ENCODE measurements at regions not wholly inside any gene's neighbourhood (a gene's known extent, or its start where the extent isn't known, plus 50 kb on each side); places are given as distances from the start of the nearest gene placed in this dataset.

GRCh38 chr4:41802590-41802989 lies 54.1 kb upstream of the PHOX2B start:
- DNase-seq = no peak
- Mint-ChIP-seq H3K27me3 (ENCODE audit: insufficient read depth) (peaks cover 22% of the 10 kb centered on the region), H3K36me3 (ENCODE audit: low read depth) (no peaks in the 10 kb centered on the region)

DNA sequence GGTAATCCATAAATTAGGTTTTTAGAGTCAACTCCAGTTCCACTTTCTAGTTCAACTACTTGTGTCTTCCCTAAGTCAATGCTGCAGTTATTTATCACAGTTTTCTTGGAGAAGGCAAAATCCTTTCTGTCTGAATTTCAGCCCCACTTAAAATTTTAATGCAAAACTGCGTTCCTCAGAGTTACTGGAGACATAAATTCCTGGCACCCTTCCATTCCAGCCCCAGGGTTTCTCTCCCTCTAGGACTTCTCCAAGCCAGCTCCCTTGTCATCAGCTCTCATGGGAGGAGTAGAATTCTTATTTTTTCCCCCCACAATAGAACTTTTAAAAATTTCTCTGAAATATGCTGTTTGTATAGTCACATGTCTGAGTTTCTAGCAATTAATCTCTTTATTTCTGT lies 50.6 kb upstream of the PHOX2B start:
- TF ChIP-seq, protein P1, sequence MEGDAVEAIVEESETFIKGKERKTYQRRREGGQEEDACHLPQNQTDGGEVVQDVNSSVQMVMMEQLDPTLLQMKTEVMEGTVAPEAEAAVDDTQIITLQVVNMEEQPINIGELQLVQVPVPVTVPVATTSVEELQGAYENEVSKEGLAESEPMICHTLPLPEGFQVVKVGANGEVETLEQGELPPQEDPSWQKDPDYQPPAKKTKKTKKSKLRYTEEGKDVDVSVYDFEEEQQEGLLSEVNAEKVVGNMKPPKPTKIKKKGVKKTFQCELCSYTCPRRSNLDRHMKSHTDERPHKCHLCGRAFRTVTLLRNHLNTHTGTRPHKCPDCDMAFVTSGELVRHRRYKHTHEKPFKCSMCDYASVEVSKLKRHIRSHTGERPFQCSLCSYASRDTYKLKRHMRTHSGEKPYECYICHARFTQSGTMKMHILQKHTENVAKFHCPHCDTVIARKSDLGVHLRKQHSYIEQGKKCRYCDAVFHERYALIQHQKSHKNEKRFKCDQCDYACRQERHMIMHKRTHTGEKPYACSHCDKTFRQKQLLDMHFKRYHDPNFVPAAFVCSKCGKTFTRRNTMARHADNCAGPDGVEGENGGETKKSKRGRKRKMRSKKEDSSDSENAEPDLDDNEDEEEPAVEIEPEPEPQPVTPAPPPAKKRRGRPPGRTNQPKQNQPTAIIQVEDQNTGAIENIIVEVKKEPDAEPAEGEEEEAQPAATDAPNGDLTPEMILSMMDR (conservative IDR thresholded peaks at IDR 0.05) = no peak
- no peaks in the 10 kb centered on the region for H3K27me3 ChIP-seq (ENCODE audit: control insufficient read depth, insufficient read depth, low read length, poor library complexity, severe bottlenecking)
- no peak for DNase-seq
- Mint-ChIP-seq H3K4me3 (no peak overlapping the region), H3K27ac (no peak overlapping the region), H3K9me3 (no peaks in the 10 kb centered on the region), H3K36me3 (ENCODE audit: low read depth) (no peaks in the 10 kb centered on the region), H3K4me1 (peaks cover 11% of the 10 kb centered on the region), H3K27me3 (ENCODE audit: insufficient read depth) (peaks cover 30% of the 10 kb centered on the region)
- 100% methylated on average over 1 of the region's 1 CpG for WGBS, 2 experiments (ENCODE audit: insufficient coverage in 1 of 2, insufficient read length in 1 of 2)
- no peak overlapping the region for H3K4me3 ChIP-seq (ENCODE audit: low read length)
- no peaks in the 10 kb centered on the region for H3K9me3 ChIP-seq (ENCODE audit: control insufficient read depth, low read length)
- H3K36me3 ChIP-seq (ENCODE audit: control insufficient read depth, insufficient read depth, low read length) = no peaks in the 10 kb centered on the region
- H3K4me1 ChIP-seq (ENCODE audit: control insufficient read depth, insufficient read depth, low read length) = no peaks in the 10 kb centered on the region
- H3K27ac ChIP-seq (ENCODE audit: low read depth, low read length) = no peak overlapping the region
- H3K9ac ChIP-seq (ENCODE audit: extremely low read depth, low read length, poor library complexity, severe bottlenecking) = no peak overlapping the region

More at GRCh38 chr4:41802590-41802989, 54.1 kb upstream of the PHOX2B start:
- TF ChIP-seq, protein P1 (conservative IDR thresholded peaks at IDR 0.05) = no peak
- no peak overlapping the region for H3K27ac ChIP-seq (ENCODE audit: low read depth, low read length)
- no peaks in the 10 kb centered on the region for H3K9me3 ChIP-seq (ENCODE audit: control insufficient read depth, low read length)
- WGBS, 2 experiments (ENCODE audit: insufficient coverage in 1 of 2, insufficient read length in 1 of 2) = 80 to 93% methylated on average over 1 to 3 of the region's 3 CpGs
- peaks cover 7% of the 10 kb centered on the region for H3K27me3 ChIP-seq (ENCODE audit: control insufficient read depth, insufficient read depth, low read length, poor library complexity, severe bottlenecking)
- no peaks in the 10 kb centered on the region for H3K36me3 ChIP-seq (ENCODE audit: control insufficient read depth, insufficient read depth, low read length)
- H3K4me3 Mint-ChIP-seq = no peak overlapping the region
- H3K4me1 Mint-ChIP-seq = no peaks in the 10 kb centered on the region
- no peak overlapping the region for H3K27ac Mint-ChIP-seq
- no peak overlapping the region for H3K9ac ChIP-seq (ENCODE audit: extremely low read depth, low read length, poor library complexity, severe bottlenecking)
- no peaks in the 10 kb centered on the region for H3K4me1 ChIP-seq (ENCODE audit: control insufficient read depth, insufficient read depth, low read length)
- no peak overlapping the region for H3K4me3 ChIP-seq (ENCODE audit: low read length)
- no peaks in the 10 kb centered on the region for H3K9me3 Mint-ChIP-seq
